Neural progenitor cell (in vitro differentiated cells): ENCODE measurements at regions not wholly inside any gene's neighbourhood (a gene's known extent, or its start where the extent isn't known, plus 50 kb on each side); places are given as distances from the start of the nearest gene placed in this dataset.

Experiments used
- EZH2phosphoT487 ChIP-seq: fragments of 200-600 bp; sonication (generic); IDR thresholded peaks from 2 replicates; pipeline ENCODE4 v1.6.1; 2017; ENCODE audit warnings: antibody characterized with exemption
- TF ChIP-seq, protein P1 (sequence below): fragments of 200-600 bp; sonication (generic); IDR thresholded peaks from 2 replicates; pipeline ENCODE4 v1.5.1; 2017; ENCODE audit warnings: antibody characterized with exemption, mild to moderate bottlenecking

DNA sequence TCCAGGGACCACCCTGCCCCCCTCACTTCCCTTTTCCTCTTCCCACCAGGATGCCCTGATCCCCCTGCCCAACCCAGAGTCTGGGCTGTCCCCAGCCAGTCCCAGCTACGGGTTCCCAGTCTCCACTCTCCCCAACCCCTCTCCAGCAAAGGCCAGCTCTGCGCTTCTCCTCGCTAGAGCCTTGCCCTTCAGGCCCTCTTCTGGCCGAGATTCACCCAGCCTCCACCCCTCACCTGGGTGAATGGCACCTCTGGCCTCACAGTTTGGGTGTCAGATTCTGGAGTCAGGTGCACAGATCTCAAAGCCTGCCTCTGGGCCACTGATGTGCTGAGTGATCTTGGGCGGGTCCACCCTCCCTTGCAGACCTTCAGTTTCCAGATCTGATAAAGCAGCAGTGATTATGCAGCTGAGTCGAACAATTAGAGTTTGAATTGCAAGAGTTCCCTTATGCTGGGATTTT lies 185.6 kb upstream of the TNRC6C start:
- TF ChIP-seq EZH2phosphoT487, result no peak
- TF ChIP-seq, protein P1, sequence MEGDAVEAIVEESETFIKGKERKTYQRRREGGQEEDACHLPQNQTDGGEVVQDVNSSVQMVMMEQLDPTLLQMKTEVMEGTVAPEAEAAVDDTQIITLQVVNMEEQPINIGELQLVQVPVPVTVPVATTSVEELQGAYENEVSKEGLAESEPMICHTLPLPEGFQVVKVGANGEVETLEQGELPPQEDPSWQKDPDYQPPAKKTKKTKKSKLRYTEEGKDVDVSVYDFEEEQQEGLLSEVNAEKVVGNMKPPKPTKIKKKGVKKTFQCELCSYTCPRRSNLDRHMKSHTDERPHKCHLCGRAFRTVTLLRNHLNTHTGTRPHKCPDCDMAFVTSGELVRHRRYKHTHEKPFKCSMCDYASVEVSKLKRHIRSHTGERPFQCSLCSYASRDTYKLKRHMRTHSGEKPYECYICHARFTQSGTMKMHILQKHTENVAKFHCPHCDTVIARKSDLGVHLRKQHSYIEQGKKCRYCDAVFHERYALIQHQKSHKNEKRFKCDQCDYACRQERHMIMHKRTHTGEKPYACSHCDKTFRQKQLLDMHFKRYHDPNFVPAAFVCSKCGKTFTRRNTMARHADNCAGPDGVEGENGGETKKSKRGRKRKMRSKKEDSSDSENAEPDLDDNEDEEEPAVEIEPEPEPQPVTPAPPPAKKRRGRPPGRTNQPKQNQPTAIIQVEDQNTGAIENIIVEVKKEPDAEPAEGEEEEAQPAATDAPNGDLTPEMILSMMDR, result no peak
